GM18858 (cell line): ENCODE measurements at regions not wholly inside any gene's neighbourhood (a gene's known extent, or its start where the extent isn't known, plus 50 kb on each side); places are given as distances from the start of the nearest gene placed in this dataset.

Experiments used
- ATAC-seq: cut with Tn5 transposase; IDR thresholded peaks from one replicate; pipeline ENCODE4 v1.9.1; 2021; ENCODE audit not compliant: unreplicated experiment

GRCh38 chr22:34702279-34702678 lies 363.7 kb upstream of the ISX start:
- no peak for ATAC-seq

GRCh38 chr22:34709641-34710040 lies 356.3 kb upstream of the ISX start:
- ATAC-seq: no peak

- ATAC-seq: no peak
These were observed 343.1 kb upstream of the ISX start for GRCh38 chr22:34722901-34723300.

GRCh38 chr22:34736081-34736480 lies 329.9 kb upstream of the ISX start:
- no peak for ATAC-seq

- ATAC-seq: no peak
These were observed 327.1 kb upstream of the ISX start for GRCh38 chr22:34738661-34739400.

- ATAC-seq: no peak
These were observed 322.7 kb upstream of the ISX start for GRCh38 chr22:34743110-34743751.

GRCh38 chr22:34760276-34761008 lies 305.5 kb upstream of the ISX start:
- no peak for ATAC-seq

- no peak for ATAC-seq
These were observed 304.8 kb upstream of the ISX start for GRCh38 chr22:34761111-34761510.

- no peak for ATAC-seq
These were observed 302.5 kb upstream of the ISX start for GRCh38 chr22:34763496-34763895.

- no peak for ATAC-seq
These were observed 300.8 kb upstream of the ISX start for GRCh38 chr22:34765115-34765514.

- ATAC-seq: no peak
These were observed 296.6 kb upstream of the ISX start for GRCh38 chr22:34769361-34769760.

- no peak for ATAC-seq
These were observed 289.1 kb upstream of the ISX start for GRCh38 chr22:34776817-34777216.

GRCh38 chr22:34781681-34782080 lies 284.3 kb upstream of the ISX start:
- no peak for ATAC-seq

- ATAC-seq: no peak
These were observed 282.5 kb upstream of the ISX start for GRCh38 chr22:34783436-34783835.

- ATAC-seq: no peak
These were observed 281.9 kb upstream of the ISX start for GRCh38 chr22:34784056-34784455.

- no peak for ATAC-seq
These were observed 268.1 kb upstream of the ISX start for GRCh38 chr22:34797826-34798225.

GRCh38 chr22:34798605-34799004 lies 267.4 kb upstream of the ISX start:
- ATAC-seq: no peak

- no peak for ATAC-seq
These were observed 265.5 kb upstream of the ISX start for GRCh38 chr22:34800260-34800980.

GRCh38 chr22:34801221-34801620 lies 264.7 kb upstream of the ISX start:
- no peak for ATAC-seq

- ATAC-seq: no peak
These were observed 261.9 kb upstream of the ISX start for GRCh38 chr22:34804091-34804490.

- ATAC-seq: no peak
These were observed 261.4 kb upstream of the ISX start for GRCh38 chr22:34804604-34805003.
